IMR-90 (cell line): ENCODE measurements at regions not wholly inside any gene's neighbourhood (a gene's known extent, or its start where the extent isn't known, plus 50 kb on each side); places are given as distances from the start of the nearest gene placed in this dataset.

ENCODE experiments used
- BHLHE40 ChIP-seq: fragments of 150-350 bp; IDR thresholded peaks from 2 replicates; pipeline ENCODE4 v1.6.1; 2016; ENCODE audit warnings: mild to moderate bottlenecking, low read depth, low read length
- CHD1 ChIP-seq: IDR thresholded peaks from 2 replicates; pipeline ENCODE4 v1.6.1; 2012; ENCODE audit warnings: low read depth, low read length, improper control_type of control experiment
- CTCF ChIP-seq: conservative IDR thresholded peaks from 2 replicates; pipeline ENCODE4 v1.5.1; 2012; ENCODE audit warnings: mild to moderate bottlenecking, low read depth, low read length, improper control_type of control experiment
- MAZ ChIP-seq: IDR thresholded peaks from 2 replicates; pipeline ENCODE4 v1.6.1; 2012; ENCODE audit warnings: low read depth, mild to moderate bottlenecking, low read length, improper control_type of control experiment, moderate library complexity, borderline replicate concordance
- POLR2A ChIP-seq: IDR thresholded peaks from 2 replicates; pipeline ENCODE4 v1.6.1; 2012; ENCODE audit warnings: mild to moderate bottlenecking, low read depth, low read length
- RCOR1 ChIP-seq: IDR thresholded peaks from 2 replicates; pipeline ENCODE4 v1.6.1; 2012; ENCODE audit warnings: mild to moderate bottlenecking, low read length, improper control_type of control experiment; ENCODE audit not compliant: insufficient replicate concordance
- RFX5 ChIP-seq: IDR thresholded peaks from 2 replicates; pipeline ENCODE4 v1.8.0; 2012; ENCODE audit warnings: low read depth, mild to moderate bottlenecking, low read length, moderate library complexity
- USF2 ChIP-seq: fragments of 150-350 bp; IDR thresholded peaks from 2 replicates; pipeline ENCODE4 v1.6.1; 2017; ENCODE audit warnings: mild to moderate bottlenecking, antibody characterized with exemption, low read length, low read depth

- no peak for TF ChIP-seq CTCF
- TF ChIP-seq POLR2A: no peak
- TF ChIP-seq USF2: no peak
- no peak for TF ChIP-seq BHLHE40
- TF ChIP-seq RFX5: no peak
- no peak for TF ChIP-seq CHD1
- TF ChIP-seq MAZ: no peak
- TF ChIP-seq RCOR1: no peak
Observed at GRCh38 chr12:94873734-94874517, 129.6 kb downstream of the NDUFA12 start.
